HepG2 (cell line): ENCODE measurements at regions not wholly inside any gene's neighbourhood (a gene's known extent, or its start where the extent isn't known, plus 50 kb on each side); places are given as distances from the start of the nearest gene placed in this dataset.

Experiments used
- ATAC-seq: fragments of 200-7000 bp; cut with Tn5 transposase; 3 replicates; pipeline ENCODE4 v1.9.1; 2020; ENCODE audit warnings: mild to moderate bottlenecking, moderate library complexity
- BruUV-seq: library from RNA; stranded (reverse); fragments of 400-500 nt; replicated peaks from 2 replicates; lab custom pipeline; 2021; lab: Mats Ljungman, UMichigan
- CTCF ChIA-PET: fragments of 300-600 bp; formaldehyde crosslinking; extraction: SDS; loops from one replicate; lab custom pipeline; 2021; ENCODE audit warnings: low total read pairs, inconsistent platforms, low intra/inter-chr PET ratio; lab: Yijun Ruan, JAX
- POLR2A ChIA-PET: fragments of 350-600 bp; sonication (Branson Sonifier 250); formaldehyde crosslinking; loops from one replicate; lab custom pipeline; 2020; ENCODE audit warnings: antibody characterized with exemption, inconsistent platforms; lab: Yijun Ruan, JAX
- DNase-seq: peaks from one replicate; pipeline ENCODE4 v3.0.0-alpha.2; 2015; ENCODE audit warnings: low spot score
- FAIRE-seq: peaks from 3 replicates; lab custom pipeline; 2011; peaks lifted over from hg19 to GRCh38; lab: Jason Lieb, UNC
- H2AFZ ChIP-seq: one replicate; pipeline ENCODE4 v1.6.1; 2011; ENCODE audit warnings: low read length, inconsistent platforms
- H3K27ac ChIP-seq: fragments of 300-600 bp; 3 replicates; pipeline ENCODE4 v1.8.0; 2011; ENCODE audit warnings: mixed run types, mild to moderate bottlenecking, mixed read lengths, low read length, inconsistent platforms; ENCODE audit not compliant: insufficient read depth; ENCODE audit errors: extremely low read length
- H3K27me3 ChIP-seq, 2 experiments: fragments of 200-600 bp in 1 of 2; 2 replicates in 1 of 2; 3 replicates in 1 of 2; pipeline versions ENCODE4 v1.6.0 to v1.8.0; 2011; ENCODE audit warnings: low read length in 2 of 2, mild to moderate bottlenecking in 2 of 2, moderate library complexity in 2 of 2, inconsistent platforms in 1 of 2; ENCODE audit not compliant: insufficient read depth in 2 of 2, control insufficient read depth in 1 of 2
- H3K36me3 ChIP-seq, 2 experiments: fragments of 200-600 bp in 1 of 2; replicated peaks in 1 of 2; 2 replicates in 1 of 2; 3 replicates in 1 of 2; pipeline versions ENCODE4 v1.5.1 to v1.8.0; 2011; ENCODE audit warnings: low read length in 2 of 2, inconsistent platforms in 1 of 2; ENCODE audit not compliant: insufficient read depth in 2 of 2, control insufficient read depth in 1 of 2
- H3K4me1 ChIP-seq: 2 replicates; pipeline ENCODE4 v1.5.1; 2012; ENCODE audit warnings: low read length, inconsistent platforms; ENCODE audit not compliant: insufficient read depth
- H3K4me2 ChIP-seq: 2 replicates; pipeline ENCODE4 v1.6.0; 2011; ENCODE audit warnings: low read depth, low read length, inconsistent platforms
- H3K4me3 ChIP-seq, 3 experiments: fragments of 200-600 bp in 1 of 3; sonication (generic), shearing (Covaris generic) in 1 of 3; replicated peaks in 1 of 3; 2 replicates each; pipeline ENCODE4 v1.5.1; 2011 to 2016; ENCODE audit warnings: low read length in 3 of 3, inconsistent platforms in 2 of 3, low read depth in 2 of 3, mild to moderate bottlenecking in 2 of 3, control low read depth in 1 of 3, mixed read lengths in 1 of 3; ENCODE audit not compliant: insufficient read depth in 1 of 3
- H3K79me2 ChIP-seq: one replicate; pipeline ENCODE4 v1.6.1; 2011; ENCODE audit warnings: low read length, inconsistent platforms; ENCODE audit not compliant: insufficient read depth
- H3K9ac ChIP-seq: 2 replicates; pipeline ENCODE4 v1.6.0; 2011; ENCODE audit warnings: mild to moderate bottlenecking, low read depth, low read length, inconsistent platforms; ENCODE audit not compliant: insufficient read depth
- H3K9me3 ChIP-seq: 2 replicates; pipeline ENCODE4 v1.5.1; 2012; ENCODE audit warnings: mild to moderate bottlenecking, low read length
- H4K20me1 ChIP-seq: 2 replicates; pipeline ENCODE4 v1.6.0; 2011; ENCODE audit warnings: inconsistent platforms, mild to moderate bottlenecking, low read length, moderate library complexity; ENCODE audit not compliant: insufficient read depth
- DR1 ChIP-seq: sonication (generic); formaldehyde crosslinking; IDR thresholded peaks from 2 replicates; pipeline ENCODE4 v1.8.0; 2021; ENCODE audit warnings: mild to moderate bottlenecking, missing genetic modification reagents, inconsistent platforms
- HINFP ChIP-seq: sonication (generic); formaldehyde crosslinking; IDR thresholded peaks from 2 replicates; pipeline ENCODE4 v1.4.0; 2020; ENCODE audit warnings: low read depth, mild to moderate bottlenecking, missing genetic modification reagents
- HMGXB4 ChIP-seq, 2 experiments: sonication (generic) in 1 of 2; formaldehyde crosslinking in 1 of 2; IDR thresholded peaks; 2 replicates each; pipeline versions ENCODE4 v1.4.0 to v1.6.1; 2018 to 2020; ENCODE audit warnings: missing genetic modification reagents in 2 of 2, borderline replicate concordance in 1 of 2, low read depth in 1 of 2, mild to moderate bottlenecking in 1 of 2, missing biosample characterization in 1 of 2
- MIXL1 ChIP-seq: IDR thresholded peaks from 2 replicates; pipeline ENCODE4 v1.6.1; 2016
- MXD1 ChIP-seq: sonication (generic); formaldehyde crosslinking; IDR thresholded peaks from 2 replicates; pipeline ENCODE4 v1.4.0; 2020; ENCODE audit warnings: mild to moderate bottlenecking, missing genetic modification reagents
- MYNN ChIP-seq: sonication (generic); formaldehyde crosslinking; IDR thresholded peaks from 2 replicates; pipeline ENCODE4 v1.4.0; 2020; ENCODE audit warnings: mild to moderate bottlenecking, low read depth, missing genetic modification reagents
- NR2C2 ChIP-seq: sonication (generic); formaldehyde crosslinking; IDR thresholded peaks from 2 replicates; pipeline ENCODE4 v1.4.0; 2020; ENCODE audit warnings: missing genetic modification reagents, mild to moderate bottlenecking, moderate library complexity, borderline replicate concordance
- SATB2 ChIP-seq: sonication (generic); formaldehyde crosslinking; IDR thresholded peaks from 2 replicates; pipeline ENCODE4 v1.5.0; 2020; ENCODE audit warnings: missing genetic modification reagents
- TBX3 ChIP-seq: fragments of 450-650 bp; IDR thresholded peaks from 2 replicates; pipeline ENCODE4 v1.6.1; 2017; ENCODE audit warnings: antibody characterized with exemption, mild to moderate bottlenecking, inconsistent platforms, borderline replicate concordance
- ZNF20 ChIP-seq: sonication (generic); formaldehyde crosslinking; IDR thresholded peaks from 2 replicates; pipeline ENCODE4 v1.4.0; 2020; ENCODE audit warnings: mild to moderate bottlenecking, moderate library complexity, missing genetic modification reagents
- ZNF598 ChIP-seq: sonication (generic); formaldehyde crosslinking; IDR thresholded peaks from 2 replicates; pipeline ENCODE4 v1.5.1; 2020; ENCODE audit warnings: mild to moderate bottlenecking, missing genetic modification reagents, borderline replicate concordance
- ZNF629 ChIP-seq: sonication (generic); formaldehyde crosslinking; conservative IDR thresholded peaks from 2 replicates; pipeline ENCODE4 v1.5.0; 2020; ENCODE audit warnings: missing genetic modification reagents
- ZNF788 ChIP-seq: sonication (generic); formaldehyde crosslinking; IDR thresholded peaks from 2 replicates; pipeline ENCODE4 v1.5.0; 2020; ENCODE audit warnings: mild to moderate bottlenecking, missing genetic modification reagents, borderline replicate concordance
- ZSCAN22 ChIP-seq: sonication (generic); formaldehyde crosslinking; IDR thresholded peaks from 2 replicates; pipeline ENCODE4 v1.4.0; 2020; ENCODE audit warnings: mild to moderate bottlenecking, missing genetic modification reagents
- in situ Hi-C: cut with HindIII; loops from 2 replicates; pipeline ENCODE4 v1.10.0; 2017; ENCODE audit warnings: low pct_unique_long_range_greater_than_20kb; ENCODE audit not compliant: extremely low pct_ligation_motif_present
- intact Hi-C: fragments of 100-400 bp; cut with micrococcal nuclease; formaldehyde crosslinking; loops from one replicate; pipeline ENCODE4 v1.10.0; 2022; ENCODE audit not compliant: unreplicated experiment

GRCh38 chr3:145620486-145620885 is 540.5 kb downstream of the PLOD2 start:
- TF ChIP-seq ZNF20 (CRISPR knock-in tag): no peak
- TF ChIP-seq SATB2 (CRISPR knock-in tag): no peak
- TF ChIP-seq ZNF629 (CRISPR knock-in tag): no peak
- no peak for TF ChIP-seq ZNF788 (CRISPR knock-in tag)
- TF ChIP-seq MYNN (CRISPR knock-in tag): no peak
- TF ChIP-seq DR1 (CRISPR knock-in tag): no peak
- no peak for TF ChIP-seq TBX3
- TF ChIP-seq HMGXB4 (CRISPR knock-in tag; IDR thresholded peaks at IDR 0.05; ENCODE audit: borderline replicate concordance in 1 of 2, low read depth in 1 of 2): no peak
- TF ChIP-seq, all 625 proteins: peak for 0
- ATAC-seq: no peak
- Histone ChIP-seq H3K27me3 (no peaks in the 10 kb centered on the region), H3K79me2 (no peaks in the 10 kb centered on the region), H3K27ac (no peak overlapping the region), H3K9ac (no peak overlapping the region), H3K36me3 (no peaks in the 10 kb centered on the region), H4K20me1 (no peaks in the 10 kb centered on the region), H3K4me2 (no peak overlapping the region), H3K4me1 (no peaks in the 10 kb centered on the region), H3K4me3 (no peak overlapping the region), H3K9me3 (no peaks in the 10 kb centered on the region), H2AFZ (no peak overlapping the region)
- no peak for DNase-seq
- ChIA-PET CTCF (no interaction called here), POLR2A (no interaction called here)
- intact Hi-C loops: no loop called here
- no peak for FAIRE-seq
- in situ Hi-C loops: no loop called here
- no TSS peak for BruUV-seq

- ATAC-seq: no peak
- Histone ChIP-seq H3K79me2 (no peaks in the 10 kb centered on the region), H3K4me3 (no peak overlapping the region), H3K36me3 (no peaks in the 10 kb centered on the region), H3K27me3 (no peaks in the 10 kb centered on the region), H3K27ac (no peak overlapping the region), H3K4me2 (no peak overlapping the region), H3K9ac (no peak overlapping the region), H4K20me1 (no peaks in the 10 kb centered on the region), H3K4me1 (no peaks in the 10 kb centered on the region), H2AFZ (no peak overlapping the region), H3K9me3 (no peaks in the 10 kb centered on the region)
- no peak for DNase-seq
- intact Hi-C loops (no loop called here), in situ Hi-C loops (no loop called here)
- CTCF ChIA-PET: no interaction called here
- FAIRE-seq: no peak
- BruUV-seq: no TSS peak
- POLR2A ChIA-PET: no interaction called here
- TF ChIP-seq NR2C2: no peak
- TF ChIP-seq HINFP (CRISPR knock-in tag): no peak
- TF ChIP-seq ZSCAN22 (CRISPR knock-in tag): no peak
- no peak for TF ChIP-seq MXD1 (CRISPR knock-in tag)
- no peak for TF ChIP-seq MIXL1 (CRISPR knock-in tag)
- no peak for TF ChIP-seq ZNF598
Measured at GRCh38 chr3:145623349-145623748, 537.6 kb downstream of the PLOD2 start.
